H1 (cell line): ENCODE measurements at regions not wholly inside any gene's neighbourhood (a gene's known extent, or its start where the extent isn't known, plus 50 kb on each side); places are given as distances from the start of the nearest gene placed in this dataset.

Experiments used
- CTCF ChIA-PET: fragments of 300-600 bp; sonication (Branson Sonifier 250); formaldehyde crosslinking; loops from one replicate; lab custom pipeline; 2021; ENCODE audit not compliant: partially characterized antibody; lab: Charles Lee
- POLR2A ChIA-PET: fragments of 300-600 bp; sonication (Branson Sonifier 250); formaldehyde crosslinking; loops from one replicate; lab custom pipeline; 2021; ENCODE audit warnings: inconsistent platforms; ENCODE audit not compliant: partially characterized antibody; lab: Charles Lee
- DNase-seq, 2 experiments: peaks; one replicate each; pipeline versions ENCODE4 v3.0.0 to v3.0.0-alpha.2; 2010 to 2022; ENCODE audit warnings: low spot score in 2 of 2, low read depth in 1 of 2, mixed read lengths in 1 of 2
- FAIRE-seq: peaks from 2 replicates; lab custom pipeline; 2011; peaks lifted over from hg19 to GRCh38; lab: Jason Lieb, UNC
- H2AFZ ChIP-seq: 2 replicates; pipeline ENCODE4 v1.8.1; 2012; ENCODE audit warnings: low read length, inconsistent platforms
- H2AK5ac ChIP-seq: 2 replicates; pipeline ENCODE4 v1.6.1; 2013; ENCODE audit warnings: low read depth, low read length
- H2BK120ac ChIP-seq: replicated peaks from 2 replicates; pipeline ENCODE3; 2013; ENCODE audit warnings: low read depth, low read length, inconsistent platforms
- H2BK12ac ChIP-seq: 2 replicates; pipeline ENCODE4 v1.6.1; 2013; ENCODE audit warnings: low read depth, low read length
- H2BK15ac ChIP-seq: 2 replicates; pipeline ENCODE4 v1.6.1; 2013; ENCODE audit warnings: low read length
- H2BK20ac ChIP-seq: 2 replicates; pipeline ENCODE4 v1.6.1; 2013; ENCODE audit warnings: low read length
- H2BK5ac ChIP-seq: 2 replicates; pipeline ENCODE4 v1.6.1; 2013; ENCODE audit warnings: low read depth, low read length
- H3K14ac ChIP-seq: 2 replicates; pipeline ENCODE4 v1.6.1; 2013; ENCODE audit warnings: inconsistent platforms; ENCODE audit not compliant: insufficient read length
- H3K18ac ChIP-seq: 2 replicates; pipeline ENCODE4 v1.6.1; 2013; ENCODE audit warnings: low read length; ENCODE audit errors: extremely low read depth
- H3K23ac ChIP-seq: 2 replicates; pipeline ENCODE4 v1.6.1; 2013; ENCODE audit warnings: inconsistent platforms; ENCODE audit not compliant: insufficient read length
- H3K23me2 ChIP-seq: 2 replicates; pipeline ENCODE4 v1.6.1; 2013; ENCODE audit warnings: low read depth, low read length
- H3K27ac ChIP-seq: 2 replicates; pipeline ENCODE4 v1.6.1; 2011; ENCODE audit warnings: low read depth, low read length, inconsistent platforms
- H3K27me3 ChIP-seq, 4 experiments: replicated peaks in 1 of 4; 1 replicate in 1 of 4; 2 replicates in 3 of 4; pipeline versions ENCODE4 v1.6.1 to v1.8.1; 2011 to 2013; ENCODE audit warnings: low read length in 3 of 4, mild to moderate bottlenecking in 3 of 4, inconsistent platforms in 2 of 4, mixed read lengths in 2 of 4, moderate library complexity in 1 of 4; ENCODE audit not compliant: control insufficient read depth in 3 of 4, insufficient read depth in 3 of 4; ENCODE audit errors: extremely low read depth in 1 of 4
- H3K36me3 ChIP-seq, 4 experiments: 2 replicates each; pipeline versions ENCODE4 v1.6.1 to v1.8.1; 2011 to 2013; ENCODE audit warnings: mild to moderate bottlenecking in 4 of 4, low read length in 3 of 4, moderate library complexity in 2 of 4, control low read depth in 1 of 4, inconsistent platforms in 1 of 4; ENCODE audit not compliant: insufficient read depth in 4 of 4, control insufficient read depth in 2 of 4
- H3K4ac ChIP-seq: replicated peaks from 2 replicates; pipeline ENCODE3; 2013; ENCODE audit warnings: low read length, low read depth, mixed read lengths, inconsistent platforms; ENCODE audit not compliant: insufficient read length
- H3K4me1 ChIP-seq, 4 experiments: replicated peaks in 1 of 4; 1 replicate in 1 of 4; 2 replicates in 3 of 4; pipeline versions ENCODE4 v1.6.1 to v1.8.1; 2011 to 2013; ENCODE audit warnings: low read length in 3 of 4, inconsistent platforms in 2 of 4, mixed read lengths in 1 of 4; ENCODE audit not compliant: insufficient read depth in 4 of 4, control insufficient read depth in 3 of 4
- H3K4me2 ChIP-seq, 2 experiments: 2 replicates each; pipeline versions ENCODE4 v1.6.1 to v1.8.1; 2011 to 2013; ENCODE audit warnings: low read depth in 2 of 2, low read length in 2 of 2, control low read depth in 1 of 2, inconsistent platforms in 1 of 2, mild to moderate bottlenecking in 1 of 2; ENCODE audit not compliant: insufficient read depth in 1 of 2
- H3K4me3 ChIP-seq, 4 experiments: fragments of 200-600, 300-600 bp in 1 of 4; sonication (generic), shearing (Covaris generic), sonication (Bioruptor Twin) in 1 of 4; 2 replicates each; pipeline versions ENCODE4 v1.5.1 to v1.8.1; 2011 to 2016; ENCODE audit warnings: low read length in 4 of 4, low read depth in 3 of 4, control low read depth in 2 of 4, inconsistent platforms in 2 of 4, mild to moderate bottlenecking in 2 of 4, mixed read lengths in 1 of 4, moderate library complexity in 1 of 4; ENCODE audit not compliant: insufficient read depth in 2 of 4; ENCODE audit errors: extremely low read depth in 1 of 4
- H3K56ac ChIP-seq: replicated peaks from 2 replicates; pipeline ENCODE3; 2013; ENCODE audit warnings: low read depth, mild to moderate bottlenecking, mixed read lengths, low read length, inconsistent platforms; ENCODE audit not compliant: insufficient read length
- H3K79me1 ChIP-seq: 2 replicates; pipeline ENCODE4 v1.6.1; 2013; ENCODE audit warnings: low read depth, low read length, control low read depth
- H3K79me2 ChIP-seq, 2 experiments: 2 replicates each; pipeline versions ENCODE4 v1.6.1 to v1.8.1; 2012 to 2013; ENCODE audit warnings: low read length in 2 of 2, mild to moderate bottlenecking in 2 of 2, inconsistent platforms in 1 of 2; ENCODE audit not compliant: insufficient read depth in 2 of 2, control insufficient read depth in 1 of 2
- H3K9ac ChIP-seq, 4 experiments: replicated peaks in 1 of 4; 1 replicate in 1 of 4; 2 replicates in 3 of 4; pipeline versions ENCODE4 v1.6.1 to v1.8.1; 2011 to 2013; ENCODE audit warnings: low read depth in 3 of 4, low read length in 3 of 4, control low read depth in 2 of 4, mild to moderate bottlenecking in 2 of 4, moderate library complexity in 2 of 4, inconsistent platforms in 1 of 4; ENCODE audit errors: extremely low read depth in 1 of 4
- H3K9me3 ChIP-seq, 2 experiments: 2 replicates each; pipeline versions ENCODE4 v1.6.1 to v1.8.1; 2012 to 2013; ENCODE audit warnings: mild to moderate bottlenecking in 2 of 2, moderate library complexity in 2 of 2, control low read depth in 1 of 2, inconsistent platforms in 1 of 2, low read depth in 1 of 2, low read length in 1 of 2, mixed read lengths in 1 of 2; ENCODE audit not compliant: insufficient read depth in 2 of 2
- H4K20me1 ChIP-seq, 2 experiments: replicated peaks in 1 of 2; 2 replicates each; pipeline versions ENCODE3 to v1.8.1; 2011 to 2013; ENCODE audit warnings: inconsistent platforms in 2 of 2, low read length in 2 of 2, mild to moderate bottlenecking in 1 of 2; ENCODE audit not compliant: insufficient read depth in 2 of 2, control insufficient read depth in 1 of 2
- H4K5ac ChIP-seq: 2 replicates; pipeline ENCODE4 v1.6.1; 2013; ENCODE audit warnings: low read length, low read depth, mixed read lengths, inconsistent platforms; ENCODE audit not compliant: insufficient read length
- H4K8ac ChIP-seq: 2 replicates; pipeline ENCODE4 v1.8.0; 2013; ENCODE audit warnings: mild to moderate bottlenecking, moderate library complexity, low read length, inconsistent platforms; ENCODE audit not compliant: insufficient read depth; ENCODE audit errors: extremely low read depth
- H4K91ac ChIP-seq: replicated peaks from 2 replicates; pipeline ENCODE3; 2013; ENCODE audit warnings: low read length, mixed read lengths, inconsistent platforms; ENCODE audit not compliant: insufficient read length
- BRCA1 ChIP-seq: IDR thresholded peaks from 2 replicates; pipeline ENCODE4 v1.6.1; 2012; ENCODE audit warnings: low read depth, low read length, improper control_type of control experiment
- PHF8 ChIP-seq: fragments of 200-600 bp; sonication (generic); conservative IDR thresholded peaks from 2 replicates; pipeline ENCODE4 v1.7.1; 2012; ENCODE audit warnings: low read depth, mild to moderate bottlenecking, inconsistent platforms, low read length, moderate library complexity
- RAD21 ChIP-seq, 2 experiments: IDR thresholded peaks in 1 of 2; conservative IDR thresholded peaks in 1 of 2; 2 replicates each; pipeline ENCODE4 v1.6.1; 2011; ENCODE audit warnings: low read depth in 2 of 2, low read length in 2 of 2, improper control_type of control experiment in 1 of 2, inconsistent platforms in 1 of 2, mild to moderate bottlenecking in 1 of 2, moderate library complexity in 1 of 2
- WGBS, 2 experiments: shearing (Covaris generic) in 1 of 2; methylation state at CpG; one replicate each; pipeline versions ENCODE4 v1.1.6 to v1.1.7; 2013 to 2015; ENCODE audit warnings: low lambda C conversion rate in 2 of 2, mixed read lengths in 2 of 2, inconsistent platforms in 1 of 2, low coverage in 1 of 2, missing lambda C conversion rate in 1 of 2; ENCODE audit not compliant: insufficient replicate concordance in 2 of 2, insufficient coverage in 1 of 2, insufficient read length in 1 of 2; ENCODE audit errors: extremely low coverage in 1 of 2, missing lambda C conversion rate in 1 of 2; 5-methylcytosine and 5-hydroxymethylcytosine counted together

GRCh38 chr12:42761601-42762350 lies 172.2 kb upstream of the PRICKLE1 start:
- no peak for FAIRE-seq
- DNase-seq, result no peak
- CTCF ChIA-PET, result no interaction called here
- Histone ChIP-seq H4K8ac (no peak overlapping the region), H3K23me2 (peaks cover 1% of the 10 kb centered on the region; the same call in 1 of the 2 replicates), H2AK5ac (no peak overlapping the region), H3K9ac (no peak overlapping the region), H2BK5ac (no peak overlapping the region), H3K79me2 (no peaks in the 10 kb centered on the region), H2BK120ac (no peak overlapping the region), H3K27ac (no peak overlapping the region), H3K56ac (no peak overlapping the region), H3K27me3 (no peaks in the 10 kb centered on the region), H4K91ac (no peak overlapping the region), H2BK20ac (no peak overlapping the region), H3K23ac (no peak overlapping the region), H4K5ac (no peak overlapping the region), H3K36me3 (no peaks in the 10 kb centered on the region; a peak in 1 of 8 replicates), H3K4me1 (peaks cover 7 to 16% (median 10%) of the 10 kb centered on the region in 4 experiments; a peak in 6 of 7 replicates), H3K14ac (no peak overlapping the region), H2AFZ (no peak overlapping the region), H3K4me3 (no peak overlapping the region), H3K79me1 (no peaks in the 10 kb centered on the region), H3K4me2 (no peak overlapping the region), H3K4ac (no peak overlapping the region), H3K9me3 (no peaks in the 10 kb centered on the region), H2BK12ac (no peak overlapping the region), H3K18ac (no peak overlapping the region), H2BK15ac (peak overlapping the region; percentile 53; the same call in 1 of the 2 replicates), H4K20me1 (no peaks in the 10 kb centered on the region)
- WGBS, 2 experiments, result 92% methylated on average over 4 of the region's 4 CpGs; no CpG with 5 or more reads in 1 of the 2 experiments
- POLR2A ChIA-PET, result no interaction called here
- TF ChIP-seq RAD21 (IDR thresholded peaks at IDR 0.05 in 1 of 2, conservative IDR thresholded peaks at IDR 0.05 in 1 of 2; ENCODE audit: low read depth in 2 of 2, low read length in 2 of 2) (no peak), BRCA1 (no peak), PHF8 (no peak)
